Natural killer cell (primary cell): ENCODE measurements at regions not wholly inside any gene's neighbourhood (a gene's known extent, or its start where the extent isn't known, plus 50 kb on each side); places are given as distances from the start of the nearest gene placed in this dataset.

Experiments used
- ATAC-seq, 3 donors: fragments of 150-1000 bp in 2 of 3; fragments of 200-7000 bp in 1 of 3; cut with Tn5 transposase; 1 replicate in 1 of 3; 2 replicates in 2 of 3; pipeline ENCODE4 v1.10.0; 2021; ENCODE audit warnings: mild to moderate bottlenecking in 2 of 3, moderate library complexity in 2 of 3
- DNase-seq, 2 donors: peaks; one replicate each; pipeline versions ENCODE4 v3.0.0 to v3.0.0-alpha.2; 2013 to 2021; ENCODE audit warnings: mixed read lengths in 1 of 2
- H3K27ac ChIP-seq: one replicate; pipeline ENCODE4 v1.5.1; 2013; ENCODE audit warnings: mild to moderate bottlenecking, low read length
- H3K27me3 ChIP-seq: one replicate; pipeline ENCODE4 v1.6.1; 2013; ENCODE audit warnings: low read length; ENCODE audit not compliant: control insufficient read depth, insufficient read depth
- H3K36me3 ChIP-seq: one replicate; pipeline ENCODE4 v1.6.1; 2013; ENCODE audit warnings: low read length; ENCODE audit not compliant: control insufficient read depth, insufficient read depth
- H3K4me1 ChIP-seq: one replicate; pipeline ENCODE4 v1.6.1; 2013; ENCODE audit warnings: low read length; ENCODE audit not compliant: control insufficient read depth, insufficient read depth
- H3K4me3 ChIP-seq: one replicate; pipeline ENCODE4 v1.5.1; 2013; ENCODE audit warnings: low read length
- H3K9me3 ChIP-seq: one replicate; pipeline ENCODE4 v1.6.1; 2013; ENCODE audit warnings: low read length; ENCODE audit not compliant: control insufficient read depth, insufficient read depth
- H3K27ac Mint-ChIP-seq, 2 donors: one replicate each; pipeline ENCODE4 v1.8.0; 2022; ENCODE audit warnings: mild to moderate bottlenecking in 2 of 2, mixed read lengths in 2 of 2, moderate library complexity in 1 of 2
- H3K27me3 Mint-ChIP-seq, 2 donors: one replicate each; pipeline ENCODE4 v1.8.0; 2022; ENCODE audit warnings: low read depth in 2 of 2, mixed read lengths in 2 of 2
- H3K36me3 Mint-ChIP-seq: one replicate; pipeline ENCODE4 v1.8.0; 2022; ENCODE audit warnings: mixed read lengths
- H3K4me1 Mint-ChIP-seq, 2 donors: one replicate each; pipeline ENCODE4 v1.8.0; 2022; ENCODE audit warnings: mixed read lengths in 2 of 2
- H3K4me3 Mint-ChIP-seq: one replicate; pipeline ENCODE4 v1.8.0; 2022; ENCODE audit warnings: mild to moderate bottlenecking, moderate library complexity, mixed read lengths
- H3K9me3 Mint-ChIP-seq, 2 donors: one replicate each; pipeline ENCODE4 v1.8.0; 2022; ENCODE audit warnings: mixed read lengths in 2 of 2
- WGBS: methylation state at CpG from one replicate; pipeline ENCODE4 v1.1.7; 2013; ENCODE audit warnings: missing lambda C conversion rate; ENCODE audit not compliant: insufficient coverage; 5-methylcytosine and 5-hydroxymethylcytosine counted together
- intact Hi-C: fragments of 100-400 bp; cut with micrococcal nuclease; formaldehyde crosslinking; loops from one replicate; pipeline ENCODE4 v1.14.2; 2022
- TF ChIP-seq, protein P1 (sequence below): fragments of 200-600 bp; IDR thresholded peaks from one replicate; pipeline ENCODE4 v1.8.0; 2022; ENCODE audit warnings: antibody characterized with exemption

- Histone ChIP-seq H3K36me3 (no peaks in the 10 kb centered on the region), H3K4me1 (no peaks in the 10 kb centered on the region), H3K27me3 (no peaks in the 10 kb centered on the region), H3K27ac (no peak overlapping the region), H3K9me3 (no peaks in the 10 kb centered on the region), H3K4me3 (no peak overlapping the region)
- Mint-ChIP-seq H3K27ac (no peak overlapping the region), H3K4me1 (no peaks in the 10 kb centered on the region), H3K4me3 (no peak overlapping the region), H3K27me3 (peaks cover 0 to 3% of the 10 kb centered on the region in 2 donors), H3K9me3 (no peaks in the 10 kb centered on the region), H3K36me3 (no peaks in the 10 kb centered on the region)
- intact Hi-C loops = no loop called here
- TF ChIP-seq, protein P1, sequence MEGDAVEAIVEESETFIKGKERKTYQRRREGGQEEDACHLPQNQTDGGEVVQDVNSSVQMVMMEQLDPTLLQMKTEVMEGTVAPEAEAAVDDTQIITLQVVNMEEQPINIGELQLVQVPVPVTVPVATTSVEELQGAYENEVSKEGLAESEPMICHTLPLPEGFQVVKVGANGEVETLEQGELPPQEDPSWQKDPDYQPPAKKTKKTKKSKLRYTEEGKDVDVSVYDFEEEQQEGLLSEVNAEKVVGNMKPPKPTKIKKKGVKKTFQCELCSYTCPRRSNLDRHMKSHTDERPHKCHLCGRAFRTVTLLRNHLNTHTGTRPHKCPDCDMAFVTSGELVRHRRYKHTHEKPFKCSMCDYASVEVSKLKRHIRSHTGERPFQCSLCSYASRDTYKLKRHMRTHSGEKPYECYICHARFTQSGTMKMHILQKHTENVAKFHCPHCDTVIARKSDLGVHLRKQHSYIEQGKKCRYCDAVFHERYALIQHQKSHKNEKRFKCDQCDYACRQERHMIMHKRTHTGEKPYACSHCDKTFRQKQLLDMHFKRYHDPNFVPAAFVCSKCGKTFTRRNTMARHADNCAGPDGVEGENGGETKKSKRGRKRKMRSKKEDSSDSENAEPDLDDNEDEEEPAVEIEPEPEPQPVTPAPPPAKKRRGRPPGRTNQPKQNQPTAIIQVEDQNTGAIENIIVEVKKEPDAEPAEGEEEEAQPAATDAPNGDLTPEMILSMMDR = no peak
- DNase-seq (no peak), ATAC-seq (no peak)
- 80% methylated on average over 2 of the region's 3 CpGs for WGBS
Observed at GRCh38 chr4:56104188-56104587, 155.4 kb downstream of the CEP135 start.

GRCh38 chr4:56102601-56103000 is 153.9 kb downstream of the CEP135 start:
- Histone ChIP-seq H3K4me1 (no peaks in the 10 kb centered on the region), H3K9me3 (no peaks in the 10 kb centered on the region), H3K4me3 (no peak overlapping the region), H3K36me3 (no peaks in the 10 kb centered on the region), H3K27ac (no peak overlapping the region), H3K27me3 (no peaks in the 10 kb centered on the region)
- no peak overlapping the region for H3K4me3 Mint-ChIP-seq
- H3K27me3 Mint-ChIP-seq = peaks cover 0 to 3% of the 10 kb centered on the region in 2 donors
- H3K36me3 Mint-ChIP-seq = no peaks in the 10 kb centered on the region
- H3K9me3 Mint-ChIP-seq = no peaks in the 10 kb centered on the region
- H3K27ac Mint-ChIP-seq = no peak overlapping the region
- DNase-seq (no peak), ATAC-seq (no peak)
- intact Hi-C loops = no loop called here
- TF ChIP-seq, protein P1 = no peak
- 91% methylated on average over 5 of the region's 5 CpGs for WGBS
- H3K4me1 Mint-ChIP-seq = no peaks in the 10 kb centered on the region

DNA sequence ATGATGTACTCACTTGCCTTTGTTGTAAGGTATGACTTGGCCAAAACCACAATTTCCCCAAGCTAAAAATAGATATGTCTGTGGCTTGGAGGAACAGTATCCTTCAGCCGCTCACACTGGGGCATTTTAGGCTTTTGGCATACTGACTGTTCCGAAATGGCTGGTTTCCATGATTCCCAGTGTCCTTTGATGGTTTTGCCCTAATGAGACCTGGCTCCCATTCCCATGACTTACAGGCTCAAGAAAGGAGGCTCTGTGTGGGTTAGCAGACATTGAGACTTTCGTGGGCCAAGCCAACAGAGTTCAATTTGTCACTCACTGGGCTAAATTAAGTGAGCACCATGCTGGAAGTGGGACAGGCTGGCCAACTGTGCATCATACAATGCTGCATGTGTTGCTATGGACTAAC is 150.6 kb downstream of the CEP135 start:
- peaks cover 0 to 3% of the 10 kb centered on the region in 2 donors for H3K27me3 Mint-ChIP-seq
- intact Hi-C loops = no loop called here
- Histone ChIP-seq H3K27ac (no peak overlapping the region), H3K9me3 (no peaks in the 10 kb centered on the region), H3K36me3 (no peaks in the 10 kb centered on the region), H3K4me3 (no peak overlapping the region), H3K4me1 (no peaks in the 10 kb centered on the region), H3K27me3 (no peaks in the 10 kb centered on the region)
- no peak for ATAC-seq
- TF ChIP-seq, protein P1 = no peak
- no peak overlapping the region for H3K27ac Mint-ChIP-seq
- H3K4me3 Mint-ChIP-seq = no peak overlapping the region
- H3K4me1 Mint-ChIP-seq = no peaks in the 10 kb centered on the region
- WGBS = 57% methylated on average over 3 of the region's 3 CpGs
- no peak for DNase-seq
- H3K36me3 Mint-ChIP-seq = no peaks in the 10 kb centered on the region
- no peaks in the 10 kb centered on the region for H3K9me3 Mint-ChIP-seq

GRCh38 chr4:56093576-56093975 is 144.8 kb downstream of the CEP135 start:
- Histone ChIP-seq H3K27ac (no peak overlapping the region), H3K36me3 (no peaks in the 10 kb centered on the region), H3K4me3 (no peak overlapping the region), H3K4me1 (no peaks in the 10 kb centered on the region), H3K9me3 (no peaks in the 10 kb centered on the region), H3K27me3 (no peaks in the 10 kb centered on the region)
- no peaks in the 10 kb centered on the region for H3K4me1 Mint-ChIP-seq
- TF ChIP-seq, protein P1 = no peak
- DNase-seq (no peak), ATAC-seq (no peak)
- no peak overlapping the region for H3K4me3 Mint-ChIP-seq
- no peaks in the 10 kb centered on the region for H3K36me3 Mint-ChIP-seq
- intact Hi-C loops = no loop called here
- no peak overlapping the region for H3K27ac Mint-ChIP-seq
- H3K9me3 Mint-ChIP-seq = no peaks in the 10 kb centered on the region
- 85% methylated on average over 3 of the region's 3 CpGs for WGBS
- H3K27me3 Mint-ChIP-seq = peaks cover 0 to 2% of the 10 kb centered on the region in 2 donors
